Urothelium cell line (cell line): ENCODE measurements at regions not wholly inside any gene's neighbourhood (a gene's known extent, or its start where the extent isn't known, plus 50 kb on each side); places are given as distances from the start of the nearest gene placed in this dataset.

Experiments used
- DNase-seq: peaks from one replicate; pipeline ENCODE4 v3.0.0; 2011; ENCODE audit warnings: low spot score, mixed read lengths
- FAIRE-seq: peaks from 2 replicates; lab custom pipeline; 2011; peaks lifted over from hg19 to GRCh38; lab: Jason Lieb, UNC

GRCh38 chr12:81963026-81963425 lies 203.9 kb upstream of the PPFIA2 start:
- FAIRE-seq (no peak), DNase-seq (no peak)

GRCh38 chr12:81962126-81962856 lies 203.1 kb upstream of the PPFIA2 start:
- DNase-seq, result no peak
- no peak for FAIRE-seq

GRCh38 chr12:81958406-81958805 lies 199.3 kb upstream of the PPFIA2 start:
- FAIRE-seq, result no peak
- no peak for DNase-seq

GRCh38 chr12:81957631-81958030 lies 198.5 kb upstream of the PPFIA2 start:
- FAIRE-seq, result no peak

GRCh38 chr12:81956468-81956860 lies 197.3 kb upstream of the PPFIA2 start:
- DNase-seq (no peak), FAIRE-seq (no peak)

More at GRCh38 chr12:81957631-81958030, 198.5 kb upstream of the PPFIA2 start:
- no peak for DNase-seq

- FAIRE-seq, result no peak
- no peak for DNase-seq
Observed at GRCh38 chr12:81953541-81953940, 194.4 kb upstream of the PPFIA2 start.

GRCh38 chr12:81950871-81951270 lies 191.7 kb upstream of the PPFIA2 start:
- FAIRE-seq (no peak), DNase-seq (no peak)

- DNase-seq, result no peak
- no peak for FAIRE-seq
Observed at GRCh38 chr12:81949841-81950308, 190.7 kb upstream of the PPFIA2 start.

- DNase-seq (no peak), FAIRE-seq (no peak)
Observed at GRCh38 chr12:81949416-81949815, 190.3 kb upstream of the PPFIA2 start.

- FAIRE-seq, result no peak
Observed at GRCh38 chr12:81944886-81945285, 185.7 kb upstream of the PPFIA2 start.

GRCh38 chr12:81942594-81942993 lies 183.4 kb upstream of the PPFIA2 start:
- no peak for FAIRE-seq
- DNase-seq, result no peak

More at GRCh38 chr12:81944886-81945285, 185.7 kb upstream of the PPFIA2 start:
- no peak for DNase-seq

GRCh38 chr12:81930037-81930436 lies 170.9 kb upstream of the PPFIA2 start:
- DNase-seq (no peak), FAIRE-seq (no peak)

- FAIRE-seq (no peak), DNase-seq (no peak)
Observed at GRCh38 chr12:81896771-81897170, 137.6 kb upstream of the PPFIA2 start.

GRCh38 chr12:81888961-81889360 lies 129.8 kb upstream of the PPFIA2 start:
- peak; percentile 3 for DNase-seq
- FAIRE-seq, result no peak

- FAIRE-seq (no peak), DNase-seq (peak; percentile 9)
Observed at GRCh38 chr12:81888106-81888740, 129.1 kb upstream of the PPFIA2 start.

GRCh38 chr12:81874586-81874985 lies 115.4 kb upstream of the PPFIA2 start:
- FAIRE-seq, result no peak
- no peak for DNase-seq

- no peak for DNase-seq
- FAIRE-seq, result no peak
Observed at GRCh38 chr12:81874166-81874565, 115.0 kb upstream of the PPFIA2 start.

GRCh38 chr12:81872400-81872799 lies 113.2 kb upstream of the PPFIA2 start:
- no peak for FAIRE-seq
- no peak for DNase-seq

GRCh38 chr12:81866081-81866480 lies 106.9 kb upstream of the PPFIA2 start:
- no peak for DNase-seq
- FAIRE-seq, result no peak

GRCh38 chr12:81863406-81863805 lies 104.3 kb upstream of the PPFIA2 start:
- DNase-seq (no peak), FAIRE-seq (no peak)

GRCh38 chr12:81859521-81859920 lies 100.4 kb upstream of the PPFIA2 start:
- DNase-seq (no peak), FAIRE-seq (no peak)

GRCh38 chr12:81843599-81843998 lies 84.4 kb upstream of the PPFIA2 start:
- DNase-seq (no peak), FAIRE-seq (no peak)
